Coronary artery (tissue), 2 donors: ENCODE measurements at regions not wholly inside any gene's neighbourhood (a gene's known extent, or its start where the extent isn't known, plus 50 kb on each side); places are given as distances from the start of the nearest gene placed in this dataset.
A peak's percentile ranks its signal among the peaks of the same experiment; 100 is the strongest.

Experiments
- DNase-seq: peaks from one replicate; pipeline ENCODE4 v3.0.0-alpha.2; 2017; ENCODE audit warnings: low spot score
- H3K27ac ChIP-seq, 2 donors: fragments of 200-600 bp; sonication (generic); one replicate each; pipeline ENCODE4 v1.5.1; 2016 to 2019
- H3K4me3 ChIP-seq: fragments of 200-600 bp; sonication (generic); 2 replicates; pipeline ENCODE4 v1.5.1; 2016; ENCODE audit warnings: mild to moderate bottlenecking, moderate library complexity
- CTCF ChIP-seq: fragments of 200-600 bp; sonication (generic); IDR thresholded peaks from one replicate; pipeline ENCODE4 v1.5.1; 2019; ENCODE audit warnings: antibody characterized with exemption

GRCh38 chr2:2890246-2890645, 487.4 kb downstream of the EIPR1 start:
- TF ChIP-seq CTCF: no peak
- H3K4me3 ChIP-seq: no peak overlapping the region
- peak; percentile 52 for DNase-seq
- H3K27ac ChIP-seq: no peak overlapping the region

GRCh38 chr2:2889646-2890045, 488.0 kb downstream of the EIPR1 start:
- Histone ChIP-seq H3K27ac (no peak overlapping the region), H3K4me3 (no peak overlapping the region)
- DNase-seq: peak; percentile 26
- no peak for TF ChIP-seq CTCF

GRCh38 chr2:2889141-2889540, 488.5 kb downstream of the EIPR1 start:
- Histone ChIP-seq H3K4me3 (no peak overlapping the region), H3K27ac (no peak overlapping the region)
- peak; percentile 9 for DNase-seq
- TF ChIP-seq CTCF: no peak

DNA sequence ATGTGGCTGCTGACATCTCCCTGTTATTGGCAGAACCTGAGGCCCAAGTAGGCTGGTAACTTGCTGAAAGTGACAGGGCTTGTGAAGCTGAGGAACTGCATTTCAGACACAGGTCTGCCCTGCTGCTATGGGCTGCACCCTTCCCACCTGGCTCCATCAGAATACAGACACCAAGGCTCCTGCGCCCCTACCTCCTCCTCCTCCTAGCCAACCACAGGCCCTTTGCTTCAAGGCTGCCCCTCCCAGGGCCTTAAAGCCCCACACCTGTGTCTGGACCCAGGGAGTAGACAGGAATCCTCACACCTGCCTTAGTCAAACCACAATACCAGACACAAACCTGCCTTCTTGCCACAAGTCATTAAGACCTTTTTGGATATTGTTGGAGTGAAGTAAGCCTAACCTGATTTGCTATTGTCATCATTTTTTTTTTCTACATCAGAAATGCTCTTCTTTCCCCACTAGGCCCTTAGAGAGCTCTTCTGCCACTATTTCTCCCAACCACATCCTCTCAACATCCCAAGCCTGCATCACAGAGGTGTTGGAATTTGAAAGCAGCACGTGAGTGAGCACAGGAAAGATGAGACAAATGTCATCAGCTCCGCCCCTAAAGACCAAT, 489.7 kb downstream of the EIPR1 start:
- TF ChIP-seq CTCF: no peak
- Histone ChIP-seq H3K4me3 (no peak overlapping the region), H3K27ac (no peak overlapping the region)
- peak; percentile 1 for DNase-seq

- TF ChIP-seq CTCF: no peak
- DNase-seq: peak; percentile 17
- Histone ChIP-seq H3K27ac (no peak overlapping the region), H3K4me3 (no peak overlapping the region)
These were observed 490.7 kb downstream of the EIPR1 start for GRCh38 chr2:2886922-2887321.

GRCh38 chr2:2881499-2881898, 496.1 kb downstream of the EIPR1 start:
- Histone ChIP-seq H3K4me3 (no peak overlapping the region), H3K27ac (no peak overlapping the region)
- DNase-seq: peak; percentile 4
- no peak for TF ChIP-seq CTCF

DNA sequence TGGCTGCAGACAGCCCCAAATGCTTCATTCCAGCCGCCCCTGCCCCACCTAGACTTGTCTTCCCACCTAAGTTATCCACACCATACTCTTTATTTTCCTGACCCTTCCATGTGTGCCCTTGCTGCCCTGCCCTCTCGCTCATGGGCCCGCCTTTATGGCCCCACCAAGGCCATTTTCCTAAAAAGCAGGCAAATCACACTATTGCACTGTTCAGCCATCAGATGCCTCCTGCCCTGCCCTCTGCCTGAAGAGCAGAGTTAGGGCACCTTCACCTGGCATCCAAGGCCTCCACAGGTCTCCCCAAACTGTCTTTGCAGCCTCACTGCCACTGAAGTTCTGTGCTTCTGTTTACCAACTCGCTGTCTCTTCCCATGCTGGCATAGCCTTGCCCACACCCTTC, 496.7 kb downstream of the EIPR1 start:
- H3K27ac ChIP-seq: no peak overlapping the region
- H3K4me3 ChIP-seq: no peak overlapping the region
- DNase-seq: peak; percentile 40
- TF ChIP-seq CTCF: no peak
